ENCODE measurements at regions not wholly inside any gene's neighbourhood (a gene's known extent, or its start where the extent isn't known, plus 50 kb on each side); places are given as distances from the start of the nearest gene placed in this dataset.

DNA sequence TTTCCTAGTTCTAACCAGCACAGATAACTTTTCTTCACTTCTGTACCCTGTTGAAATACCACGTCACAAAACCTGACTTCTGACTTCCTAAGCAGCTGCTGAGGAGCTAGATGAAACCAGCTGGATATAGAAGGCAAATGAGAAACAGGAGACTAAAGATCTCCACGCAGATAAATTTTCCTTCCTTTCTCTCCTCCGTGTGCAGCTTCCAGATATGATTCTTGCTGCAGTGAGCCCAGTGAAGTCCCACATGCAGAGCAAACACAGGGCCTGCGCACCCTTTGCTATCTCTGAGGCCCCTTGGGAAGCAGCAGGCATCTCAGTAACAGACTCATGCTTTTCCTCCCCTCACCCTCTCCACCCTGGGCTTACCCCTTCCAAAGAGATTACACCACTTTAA, 1638.3 kb downstream of the MAT2B start:
- H3K9me3 ChIP-seq (ENCODE audit: control insufficient read depth in 1 of 2, low read length in 2 of 2) = no peaks in the 10 kb centered on the region
- H3K4me1 ChIP-seq (ENCODE audit: control insufficient read depth in 1 of 2, insufficient read depth in 2 of 2, low read length in 2 of 2) = no peaks in the 10 kb centered on the region
- no peak overlapping the region for H3K27ac ChIP-seq (ENCODE audit: low read length)
- no peak overlapping the region for H3K4me3 ChIP-seq (ENCODE audit: low read depth in 1 of 2, low read length in 2 of 2)
- no peaks in the 10 kb centered on the region for H3K27me3 ChIP-seq (ENCODE audit: low read depth, low read length)
- no peaks in the 10 kb centered on the region for H3K36me3 ChIP-seq (ENCODE audit: control insufficient read depth in 1 of 2, insufficient read depth in 2 of 2, low read length in 2 of 2)

DNA sequence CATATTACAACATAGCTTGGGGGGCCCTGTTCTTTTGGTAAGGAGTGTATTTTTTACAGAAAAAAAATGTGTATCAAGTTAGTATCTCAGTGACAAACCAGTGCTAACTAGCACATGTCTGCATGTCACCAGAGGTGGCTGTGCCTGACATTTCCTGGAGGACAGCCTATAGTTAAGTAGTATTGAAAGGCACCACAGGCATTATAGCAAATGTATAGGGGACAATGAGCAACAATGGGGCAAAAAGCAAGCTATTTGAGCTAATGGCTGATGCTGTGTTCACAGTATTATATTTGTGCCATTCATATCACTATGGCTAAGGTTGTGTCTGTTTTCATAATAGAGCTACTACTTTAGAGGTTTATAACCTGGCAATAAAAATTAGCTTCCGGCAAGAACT, 1644.0 kb downstream of the MAT2B start:
- H3K9me3 ChIP-seq (ENCODE audit: control insufficient read depth in 1 of 2, low read length in 2 of 2) = no peaks in the 10 kb centered on the region

DNA sequence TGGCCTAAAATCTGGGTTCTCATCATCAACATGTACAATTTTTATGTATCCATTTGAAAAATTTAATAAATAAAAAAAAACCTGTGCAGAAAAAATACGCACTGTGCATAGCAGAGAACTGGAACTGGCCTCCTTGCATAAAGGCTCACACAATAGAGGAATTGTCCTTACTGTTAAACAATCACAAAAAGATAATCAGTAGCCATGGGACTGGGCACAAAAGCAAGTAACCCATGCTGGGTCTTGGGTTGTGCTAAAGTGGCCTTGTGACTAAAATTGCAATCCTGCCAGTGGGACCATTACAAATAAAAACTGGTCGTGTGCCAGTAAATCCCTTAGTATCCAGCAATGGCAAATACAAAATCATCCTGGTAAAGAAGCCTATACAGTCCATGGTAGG, 1646.6 kb downstream of the MAT2B start:
- Histone ChIP-seq H3K27ac (ENCODE audit: low read length) (no peak overlapping the region), H3K9me3 (ENCODE audit: control insufficient read depth in 1 of 2, low read length in 2 of 2) (no peaks in the 10 kb centered on the region), H3K4me1 (ENCODE audit: control insufficient read depth in 1 of 2, insufficient read depth in 2 of 2, low read length in 2 of 2) (no peaks in the 10 kb centered on the region), H3K36me3 (ENCODE audit: control insufficient read depth in 1 of 2, insufficient read depth in 2 of 2, low read length in 2 of 2) (no peaks in the 10 kb centered on the region), H3K27me3 (ENCODE audit: low read depth, low read length) (no peaks in the 10 kb centered on the region), H3K4me3 (ENCODE audit: low read depth in 1 of 2, low read length in 2 of 2) (no peak overlapping the region)

More for the DNA sequence above, 1644.0 kb downstream of the MAT2B start:
- no peak overlapping the region for H3K4me3 ChIP-seq (ENCODE audit: low read depth in 1 of 2, low read length in 2 of 2)
- no peaks in the 10 kb centered on the region for H3K27me3 ChIP-seq (ENCODE audit: low read depth, low read length)
- H3K36me3 ChIP-seq (ENCODE audit: control insufficient read depth in 1 of 2, insufficient read depth in 2 of 2, low read length in 2 of 2) = no peaks in the 10 kb centered on the region
- no peak overlapping the region for H3K27ac ChIP-seq (ENCODE audit: low read length)
- no peaks in the 10 kb centered on the region for H3K4me1 ChIP-seq (ENCODE audit: control insufficient read depth in 1 of 2, insufficient read depth in 2 of 2, low read length in 2 of 2)

DNA sequence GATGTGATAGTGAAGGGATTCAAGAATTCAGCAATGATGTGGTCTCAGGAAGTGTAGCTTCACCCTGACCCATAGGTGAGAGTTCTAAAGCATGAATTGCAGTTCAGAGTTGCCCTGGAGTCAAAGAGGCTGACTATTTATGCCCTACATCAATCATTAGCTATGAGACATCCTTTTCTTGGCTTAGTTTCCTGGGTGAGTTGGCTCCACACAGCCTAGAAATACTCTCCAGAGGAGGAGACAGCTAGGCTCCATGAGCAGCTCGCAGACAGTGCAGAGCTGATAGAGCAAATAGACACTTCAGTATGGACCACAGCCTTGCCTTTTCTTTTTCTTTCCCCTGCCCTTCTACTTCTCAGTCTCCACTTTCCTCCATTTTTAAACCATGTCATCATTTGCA, 1651.8 kb downstream of the MAT2B start:
- no peaks in the 10 kb centered on the region for H3K36me3 ChIP-seq (ENCODE audit: control insufficient read depth in 1 of 2, insufficient read depth in 2 of 2, low read length in 2 of 2)
- H3K27me3 ChIP-seq (ENCODE audit: low read depth, low read length) = no peaks in the 10 kb centered on the region
- H3K27ac ChIP-seq (ENCODE audit: low read length) = no peak overlapping the region
- H3K4me1 ChIP-seq (ENCODE audit: control insufficient read depth in 1 of 2, insufficient read depth in 2 of 2, low read length in 2 of 2) = no peaks in the 10 kb centered on the region
- H3K9me3 ChIP-seq (ENCODE audit: control insufficient read depth in 1 of 2, low read length in 2 of 2) = no peaks in the 10 kb centered on the region
- H3K4me3 ChIP-seq (ENCODE audit: low read depth in 1 of 2, low read length in 2 of 2) = no peak overlapping the region

DNA sequence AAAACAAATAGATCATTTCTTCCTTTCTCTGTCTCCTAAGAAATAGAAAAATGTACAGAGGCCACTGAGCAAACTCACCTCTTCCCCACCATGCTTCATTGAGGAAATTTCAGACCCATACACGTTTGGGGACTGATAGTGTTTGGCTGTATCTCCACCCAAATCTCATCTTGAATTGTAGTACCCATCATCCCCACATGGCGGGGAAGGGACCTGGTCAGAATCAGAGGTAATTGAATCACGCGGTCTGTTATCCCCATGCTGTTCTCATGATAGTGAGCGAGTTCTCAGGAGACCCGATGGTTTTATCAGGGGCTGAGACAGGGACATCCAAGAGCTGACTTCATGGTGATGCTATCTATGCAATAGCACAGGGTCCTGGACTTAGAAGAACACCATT, 1655.8 kb downstream of the MAT2B start:
- Histone ChIP-seq H3K9me3 (ENCODE audit: control insufficient read depth in 1 of 2, low read length in 2 of 2) (no peaks in the 10 kb centered on the region), H3K27me3 (ENCODE audit: low read depth, low read length) (no peaks in the 10 kb centered on the region), H3K4me3 (ENCODE audit: low read depth in 1 of 2, low read length in 2 of 2) (no peak overlapping the region), H3K4me1 (ENCODE audit: control insufficient read depth in 1 of 2, insufficient read depth in 2 of 2, low read length in 2 of 2) (no peaks in the 10 kb centered on the region), H3K27ac (ENCODE audit: low read length) (no peak overlapping the region), H3K36me3 (ENCODE audit: control insufficient read depth in 1 of 2, insufficient read depth in 2 of 2, low read length in 2 of 2) (no peaks in the 10 kb centered on the region)

DNA sequence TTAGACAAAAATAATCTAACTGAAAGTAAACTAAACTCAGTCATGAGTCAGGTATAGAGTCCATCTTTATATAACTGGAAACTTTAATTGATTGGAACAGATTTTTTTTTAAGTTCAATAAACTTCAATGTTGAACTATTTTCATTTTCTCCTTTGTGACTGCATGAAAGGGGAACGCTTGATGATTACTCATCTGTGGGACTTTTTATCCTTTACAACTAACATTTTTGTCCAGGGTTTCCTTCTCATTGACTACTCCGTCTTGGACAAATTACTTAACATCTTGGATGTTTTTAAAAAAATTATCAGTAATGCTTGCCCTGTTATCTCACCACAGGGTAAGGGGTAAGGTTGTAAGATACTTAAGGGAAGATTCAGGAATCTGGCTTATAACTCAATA, 1658.4 kb downstream of the MAT2B start:
- H3K9me3 ChIP-seq (ENCODE audit: control insufficient read depth in 1 of 2, low read length in 2 of 2) = no peaks in the 10 kb centered on the region
- no peaks in the 10 kb centered on the region for H3K4me1 ChIP-seq (ENCODE audit: control insufficient read depth in 1 of 2, insufficient read depth in 2 of 2, low read length in 2 of 2)
- H3K4me3 ChIP-seq (ENCODE audit: low read depth in 1 of 2, low read length in 2 of 2) = no peak overlapping the region
- no peak overlapping the region for H3K27ac ChIP-seq (ENCODE audit: low read length)
- H3K36me3 ChIP-seq (ENCODE audit: control insufficient read depth in 1 of 2, insufficient read depth in 2 of 2, low read length in 2 of 2) = no peaks in the 10 kb centered on the region
- H3K27me3 ChIP-seq (ENCODE audit: low read depth, low read length) = no peaks in the 10 kb centered on the region

DNA sequence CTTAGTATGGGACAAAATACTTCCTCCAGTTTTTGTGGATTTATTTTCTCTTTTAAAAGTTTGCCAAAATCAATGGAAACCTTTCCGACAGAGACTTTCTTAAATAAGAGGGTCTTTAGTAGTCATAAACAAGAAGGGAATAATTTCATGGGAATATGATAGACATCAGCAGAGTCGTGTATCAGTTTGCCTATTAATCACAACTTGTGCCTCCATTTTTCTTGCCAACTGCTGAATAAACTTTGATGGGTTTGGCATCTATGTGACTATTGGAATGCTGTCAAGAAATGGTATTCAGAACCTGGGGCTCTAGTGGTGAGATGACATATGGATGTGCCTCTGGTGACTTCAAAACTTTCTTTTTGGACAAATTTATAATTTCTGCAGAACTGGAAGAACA, 1668.2 kb downstream of the MAT2B start:
- H3K27me3 ChIP-seq (ENCODE audit: low read depth, low read length) = no peaks in the 10 kb centered on the region
- H3K4me3 ChIP-seq (ENCODE audit: low read depth in 1 of 2, low read length in 2 of 2) = no peak overlapping the region
- H3K9me3 ChIP-seq (ENCODE audit: control insufficient read depth in 1 of 2, low read length in 2 of 2) = no peaks in the 10 kb centered on the region
- no peaks in the 10 kb centered on the region for H3K4me1 ChIP-seq (ENCODE audit: control insufficient read depth in 1 of 2, insufficient read depth in 2 of 2, low read length in 2 of 2)
- no peak overlapping the region for H3K27ac ChIP-seq (ENCODE audit: low read length)
- H3K36me3 ChIP-seq (ENCODE audit: control insufficient read depth in 1 of 2, insufficient read depth in 2 of 2, low read length in 2 of 2) = no peaks in the 10 kb centered on the region

DNA sequence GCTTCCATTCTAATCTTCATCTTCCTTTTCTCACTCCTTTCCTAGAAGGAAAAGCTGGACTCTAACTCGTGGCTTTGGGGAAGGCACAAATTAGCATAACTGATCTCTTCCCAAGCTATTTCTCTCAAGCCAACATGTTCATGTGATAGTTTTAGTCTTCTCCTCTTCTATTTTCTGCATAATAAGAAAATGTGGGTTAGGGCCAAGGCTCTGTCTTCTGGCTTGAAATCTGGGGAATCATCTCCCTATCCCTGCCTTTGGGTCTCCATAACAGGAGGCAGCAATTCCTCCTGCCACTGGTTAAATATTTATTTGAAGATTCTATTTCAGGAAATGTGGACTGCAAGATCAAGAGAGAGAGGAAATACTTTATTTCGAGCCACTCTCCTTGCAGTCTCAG, 1669.6 kb downstream of the MAT2B start:
- Histone ChIP-seq H3K36me3 (ENCODE audit: control insufficient read depth in 1 of 2, insufficient read depth in 2 of 2, low read length in 2 of 2) (no peaks in the 10 kb centered on the region), H3K27ac (ENCODE audit: low read length) (no peak overlapping the region), H3K4me3 (ENCODE audit: low read depth in 1 of 2, low read length in 2 of 2) (no peak overlapping the region), H3K4me1 (ENCODE audit: control insufficient read depth in 1 of 2, insufficient read depth in 2 of 2, low read length in 2 of 2) (no peaks in the 10 kb centered on the region), H3K9me3 (ENCODE audit: control insufficient read depth in 1 of 2, low read length in 2 of 2) (no peaks in the 10 kb centered on the region), H3K27me3 (ENCODE audit: low read depth, low read length) (no peaks in the 10 kb centered on the region)

DNA sequence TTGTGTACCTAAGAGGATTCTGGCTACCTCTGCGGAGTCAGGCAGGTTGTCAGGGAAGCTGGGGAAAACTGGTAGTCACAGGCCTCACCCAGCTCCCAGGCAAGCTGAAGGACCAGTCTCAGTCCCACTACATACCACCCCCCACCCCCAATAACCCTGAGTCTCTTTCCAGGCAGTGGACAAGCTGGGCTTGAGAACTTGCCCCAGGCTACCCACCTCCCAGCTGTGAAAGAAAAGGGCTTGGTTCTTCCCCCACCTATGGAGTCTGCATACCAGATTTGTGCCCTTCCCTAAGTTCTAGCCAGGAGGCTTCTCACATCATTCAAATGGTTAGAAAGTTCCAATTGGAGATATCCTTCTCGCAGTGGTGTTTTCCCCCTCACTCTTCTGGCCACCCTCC, 1678.8 kb downstream of the MAT2B start:
- Histone ChIP-seq H3K27ac (ENCODE audit: low read length) (no peak overlapping the region), H3K36me3 (ENCODE audit: control insufficient read depth in 1 of 2, insufficient read depth in 2 of 2, low read length in 2 of 2) (no peaks in the 10 kb centered on the region), H3K9me3 (ENCODE audit: control insufficient read depth in 1 of 2, low read length in 2 of 2) (peaks cover 0 to 11% of the 10 kb centered on the region in 2 donors), H3K27me3 (ENCODE audit: low read depth, low read length) (no peaks in the 10 kb centered on the region), H3K4me3 (ENCODE audit: low read depth in 1 of 2, low read length in 2 of 2) (no peak overlapping the region), H3K4me1 (ENCODE audit: control insufficient read depth in 1 of 2, insufficient read depth in 2 of 2, low read length in 2 of 2) (no peaks in the 10 kb centered on the region)

DNA sequence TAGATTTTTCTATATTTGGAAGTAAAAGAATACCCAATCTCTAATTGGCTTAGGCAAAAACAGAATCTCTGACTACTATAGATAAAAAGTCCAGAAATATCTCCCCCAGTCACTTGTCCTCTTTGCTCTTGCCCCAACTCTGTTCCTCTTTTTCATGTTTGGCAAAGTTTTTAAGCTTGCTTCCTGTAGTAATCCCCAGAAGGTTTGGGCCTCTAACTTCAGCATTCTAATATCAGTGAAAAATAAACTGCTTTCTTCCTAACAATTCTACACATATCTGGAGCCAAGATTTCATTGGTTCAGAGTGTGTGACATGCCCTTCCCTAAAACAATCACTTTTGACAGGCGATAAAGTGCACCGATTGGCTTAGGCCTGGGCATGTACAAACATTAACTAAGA, 1680.3 kb downstream of the MAT2B start:
- Histone ChIP-seq H3K27me3 (ENCODE audit: low read depth, low read length) (no peaks in the 10 kb centered on the region), H3K36me3 (ENCODE audit: control insufficient read depth in 1 of 2, insufficient read depth in 2 of 2, low read length in 2 of 2) (no peaks in the 10 kb centered on the region), H3K9me3 (ENCODE audit: control insufficient read depth in 1 of 2, low read length in 2 of 2) (peaks cover 0 to 11% of the 10 kb centered on the region in 2 donors), H3K4me3 (ENCODE audit: low read depth in 1 of 2, low read length in 2 of 2) (no peak overlapping the region), H3K4me1 (ENCODE audit: control insufficient read depth in 1 of 2, insufficient read depth in 2 of 2, low read length in 2 of 2) (no peaks in the 10 kb centered on the region), H3K27ac (ENCODE audit: low read length) (no peak overlapping the region)

DNA sequence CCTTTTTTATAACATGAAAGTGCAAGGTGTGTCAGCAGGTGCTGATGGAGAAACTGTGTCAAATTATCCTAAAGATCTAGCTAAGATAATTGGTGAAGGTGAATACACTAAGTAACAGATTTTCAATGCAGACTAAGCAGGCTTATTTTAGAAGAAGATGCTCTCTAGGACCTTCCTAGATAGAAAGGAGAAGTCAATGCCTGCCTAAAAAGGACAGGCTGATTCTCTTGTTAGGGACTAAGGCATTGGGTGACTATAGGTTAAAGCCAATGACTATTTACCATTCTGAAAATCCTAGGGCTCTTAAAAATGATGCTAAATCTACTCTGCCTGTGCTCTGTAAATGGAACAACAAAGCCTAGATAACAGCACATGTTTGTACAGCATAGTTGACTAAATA, 1682.4 kb downstream of the MAT2B start:
- H3K27me3 ChIP-seq (ENCODE audit: low read depth, low read length) = no peaks in the 10 kb centered on the region
- no peak overlapping the region for H3K4me3 ChIP-seq (ENCODE audit: low read depth in 1 of 2, low read length in 2 of 2)
- H3K9me3 ChIP-seq (ENCODE audit: control insufficient read depth in 1 of 2, low read length in 2 of 2) = peaks cover 0 to 11% of the 10 kb centered on the region in 2 donors
- H3K27ac ChIP-seq (ENCODE audit: low read length) = no peak overlapping the region
- no peaks in the 10 kb centered on the region for H3K36me3 ChIP-seq (ENCODE audit: control insufficient read depth in 1 of 2, insufficient read depth in 2 of 2, low read length in 2 of 2)
- no peaks in the 10 kb centered on the region for H3K4me1 ChIP-seq (ENCODE audit: control insufficient read depth in 1 of 2, insufficient read depth in 2 of 2, low read length in 2 of 2)

DNA sequence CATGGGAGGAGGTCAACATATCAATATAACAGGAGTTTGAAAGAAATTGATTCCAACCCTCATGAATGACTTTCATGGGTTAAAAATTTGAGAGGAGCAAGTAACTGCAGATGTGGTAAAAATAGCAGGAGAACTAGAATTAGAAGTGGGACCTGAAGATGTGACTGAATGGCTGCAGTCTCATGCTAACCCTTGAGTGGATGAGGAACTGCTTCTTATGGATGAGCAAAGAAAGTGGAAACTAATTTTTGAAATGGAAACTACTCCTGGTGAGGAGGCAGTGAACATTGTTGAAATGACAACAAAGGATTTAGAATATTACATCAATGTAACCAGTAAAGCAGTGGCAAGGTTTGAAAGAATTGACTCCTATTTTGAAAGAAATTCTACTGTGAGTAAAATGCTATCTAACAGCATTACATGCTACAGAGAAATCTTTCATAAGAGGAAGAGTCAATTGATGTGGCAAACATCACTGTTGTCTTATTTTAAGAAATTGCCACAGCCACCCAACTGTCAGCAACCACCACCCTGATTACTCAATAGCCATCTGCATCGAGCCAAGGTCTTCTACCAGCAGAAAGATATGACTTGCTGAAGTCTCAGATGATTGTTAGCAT, 1683.2 kb downstream of the MAT2B start:
- Histone ChIP-seq H3K36me3 (ENCODE audit: control insufficient read depth in 1 of 2, insufficient read depth in 2 of 2, low read length in 2 of 2) (no peaks in the 10 kb centered on the region), H3K9me3 (ENCODE audit: control insufficient read depth in 1 of 2, low read length in 2 of 2) (peaks cover 0 to 9% of the 10 kb centered on the region in 2 donors), H3K27ac (ENCODE audit: low read length) (no peak overlapping the region), H3K4me1 (ENCODE audit: control insufficient read depth in 1 of 2, insufficient read depth in 2 of 2, low read length in 2 of 2) (no peaks in the 10 kb centered on the region), H3K27me3 (ENCODE audit: low read depth, low read length) (no peaks in the 10 kb centered on the region), H3K4me3 (ENCODE audit: low read depth in 1 of 2, low read length in 2 of 2) (no peak overlapping the region)

All from muscle layer of duodenum (tissue), 2 donors.